SH-SY5Y (cell line): ENCODE measurements at regions not wholly inside any gene's neighbourhood (a gene's known extent, or its start where the extent isn't known, plus 50 kb on each side); places are given as distances from the start of the nearest gene placed in this dataset.

Experiments used
- GATA2 ChIP-seq: IDR thresholded peaks from 2 replicates; pipeline ENCODE4 v1.6.1; 2011; ENCODE audit warnings: mild to moderate bottlenecking, low read depth, low read length
- GATA3 ChIP-seq: IDR thresholded peaks from 2 replicates; pipeline ENCODE4 v1.6.1; 2011; ENCODE audit warnings: low read depth, mild to moderate bottlenecking, low read length, moderate library complexity

- TF ChIP-seq GATA3 (no peak), GATA2 (no peak)
Measured at GRCh38 chr3:13708301-13708700, 159.4 kb downstream of the FBLN2 start.
